ENCODE measurements at regions not wholly inside any gene's neighbourhood (a gene's known extent, or its start where the extent isn't known, plus 50 kb on each side); places are given as distances from the start of the nearest gene placed in this dataset.

DNA sequence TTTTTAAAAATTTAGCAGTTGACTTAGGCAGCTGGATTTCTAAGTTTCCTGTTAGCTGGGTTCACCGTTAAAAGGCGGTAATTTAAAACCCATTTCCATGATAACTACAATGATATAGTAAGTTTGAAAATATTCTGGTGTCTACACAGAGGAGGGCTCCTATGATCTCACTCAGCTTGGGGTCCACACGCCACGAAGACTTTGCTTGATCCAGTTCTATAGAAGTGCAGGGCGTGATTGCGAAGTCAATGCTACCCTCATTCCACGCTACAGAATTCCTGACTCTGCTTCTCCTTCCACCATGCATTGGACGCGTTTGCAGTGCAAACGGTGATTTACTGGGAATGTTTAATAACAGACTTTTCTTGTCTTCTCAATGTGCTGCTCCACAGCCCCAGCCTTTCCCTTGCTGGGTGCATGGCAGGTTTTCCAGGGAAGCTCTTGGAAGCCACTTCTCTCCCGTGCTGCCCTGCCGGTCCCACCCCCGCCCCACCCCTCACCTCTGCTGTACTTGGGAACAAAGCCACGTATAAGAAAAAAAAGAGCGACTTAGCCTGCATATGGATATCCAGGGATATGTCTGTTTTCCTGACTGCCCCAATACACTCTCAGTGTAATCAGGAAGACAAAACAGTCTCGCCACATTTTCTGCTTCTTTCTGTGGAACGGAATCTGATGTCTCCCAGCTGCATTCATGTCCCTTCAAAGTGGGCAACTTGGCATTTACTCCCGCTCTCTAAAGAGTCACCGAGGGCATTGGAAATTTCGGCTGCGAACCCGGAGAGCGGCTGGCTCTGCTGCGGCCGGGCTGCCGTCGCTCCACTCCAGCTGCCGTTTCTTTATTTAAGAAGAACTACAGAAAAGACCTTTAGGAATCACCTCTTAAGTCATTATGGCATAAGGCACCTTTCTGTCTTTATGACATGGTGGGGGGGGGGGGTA is 434.4 kb upstream of the MGMT start:
- 50 to 61% (median 60%) methylated on average over 28 of the region's 28 CpGs for WGBS, 3 donors

DNA sequence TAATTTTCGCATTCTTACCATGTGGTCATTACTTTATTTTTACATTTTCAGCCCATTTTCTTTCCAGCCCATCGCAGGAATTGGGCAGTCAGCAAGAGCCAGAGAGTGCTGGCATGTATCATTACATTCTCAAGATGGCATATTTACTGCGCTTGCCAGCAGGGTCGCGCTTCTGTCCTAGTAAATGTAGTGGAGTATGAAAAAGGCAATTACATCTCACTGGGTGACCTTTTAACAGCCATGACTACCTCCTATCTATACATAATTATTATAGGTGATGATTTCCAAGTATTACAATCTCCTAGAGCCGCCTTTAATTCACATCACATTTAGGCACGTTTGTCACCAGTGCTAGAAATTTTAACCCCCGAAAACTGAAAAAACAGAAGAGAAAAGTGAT is 433.7 kb upstream of the MGMT start:
- TF ChIP-seq POLR2A (IDR thresholded peaks at IDR 0.05), result no peak
- TF ChIP-seq, protein P1, sequence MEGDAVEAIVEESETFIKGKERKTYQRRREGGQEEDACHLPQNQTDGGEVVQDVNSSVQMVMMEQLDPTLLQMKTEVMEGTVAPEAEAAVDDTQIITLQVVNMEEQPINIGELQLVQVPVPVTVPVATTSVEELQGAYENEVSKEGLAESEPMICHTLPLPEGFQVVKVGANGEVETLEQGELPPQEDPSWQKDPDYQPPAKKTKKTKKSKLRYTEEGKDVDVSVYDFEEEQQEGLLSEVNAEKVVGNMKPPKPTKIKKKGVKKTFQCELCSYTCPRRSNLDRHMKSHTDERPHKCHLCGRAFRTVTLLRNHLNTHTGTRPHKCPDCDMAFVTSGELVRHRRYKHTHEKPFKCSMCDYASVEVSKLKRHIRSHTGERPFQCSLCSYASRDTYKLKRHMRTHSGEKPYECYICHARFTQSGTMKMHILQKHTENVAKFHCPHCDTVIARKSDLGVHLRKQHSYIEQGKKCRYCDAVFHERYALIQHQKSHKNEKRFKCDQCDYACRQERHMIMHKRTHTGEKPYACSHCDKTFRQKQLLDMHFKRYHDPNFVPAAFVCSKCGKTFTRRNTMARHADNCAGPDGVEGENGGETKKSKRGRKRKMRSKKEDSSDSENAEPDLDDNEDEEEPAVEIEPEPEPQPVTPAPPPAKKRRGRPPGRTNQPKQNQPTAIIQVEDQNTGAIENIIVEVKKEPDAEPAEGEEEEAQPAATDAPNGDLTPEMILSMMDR (IDR thresholded peaks at IDR 0.05), result no peak
- TF ChIP-seq EP300 (IDR thresholded peaks at IDR 0.05), result no peak
- no peak overlapping the region for H3K27ac ChIP-seq
- H3K36me3 ChIP-seq, result no peaks in the 10 kb centered on the region
- H3K4me1 ChIP-seq (ENCODE audit: insufficient read depth), result no peaks in the 10 kb centered on the region
- DNase-seq, result no peak
- 73 to 79% (median 79%) methylated on average over 8 of the region's 8 CpGs for WGBS, 3 donors
- intact Hi-C loops (cut with DNase I), result loop anchor here in 3 of 4 donors (5.0 to 10.0 kb wide), 3 partner anchors 931 to 941 kb away; partner anchors contain the start of gene EBF3 (in 1 of the 3)
- H3K4me3 ChIP-seq, result no peak overlapping the region
- H3K27me3 ChIP-seq, result no peaks in the 10 kb centered on the region
- H3K9me3 ChIP-seq, result no peaks in the 10 kb centered on the region

More for the DNA sequence above, 434.4 kb upstream of the MGMT start:
- DNase-seq, result no peak
- Histone ChIP-seq H3K36me3 (no peaks in the 10 kb centered on the region), H3K4me1 (ENCODE audit: insufficient read depth) (no peaks in the 10 kb centered on the region), H3K27ac (no peak overlapping the region), H3K9me3 (no peaks in the 10 kb centered on the region), H3K27me3 (no peaks in the 10 kb centered on the region), H3K4me3 (no peak overlapping the region)
- TF ChIP-seq POLR2A (IDR thresholded peaks at IDR 0.05) (no peak), EP300 (IDR thresholded peaks at IDR 0.05) (no peak)
- TF ChIP-seq, protein P1 (IDR thresholded peaks at IDR 0.05), result no peak
- intact Hi-C loops (cut with DNase I), result loop anchor here in 3 of 4 donors (5.0 to 10.0 kb wide), 3 partner anchors 932 to 942 kb away; partner anchors contain the start of gene EBF3 (in 1 of the 3)

DNA sequence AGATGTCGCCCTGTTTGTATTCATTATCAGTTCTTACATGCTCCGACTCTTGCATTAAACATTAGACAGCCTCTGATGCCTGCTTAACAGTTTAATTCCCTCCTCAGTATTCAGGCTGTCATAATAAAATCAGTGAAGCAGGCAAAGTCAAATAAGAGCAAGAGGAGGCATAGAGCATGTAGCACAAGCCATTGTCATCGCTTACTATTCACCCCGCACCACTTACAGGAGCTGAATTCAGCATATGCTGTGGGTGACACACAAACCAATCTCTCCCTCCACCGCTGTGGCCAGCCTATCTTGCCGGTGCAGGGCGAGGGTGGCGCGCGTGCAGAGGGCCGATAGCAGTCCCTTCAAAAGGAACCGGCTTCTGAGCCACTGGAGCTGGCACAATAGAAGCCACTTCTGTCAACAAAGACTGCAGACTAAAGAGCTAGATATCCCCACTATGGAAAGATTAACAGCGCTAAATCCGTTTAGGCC is 433.2 kb upstream of the MGMT start:
- intact Hi-C loops (cut with DNase I), result loop anchor here in 3 of 4 donors (5.0 to 10.0 kb wide), 3 partner anchors 931 to 941 kb away; partner anchors contain the start of gene EBF3 (in 1 of the 3)
- Histone ChIP-seq H3K4me1 (ENCODE audit: insufficient read depth) (no peaks in the 10 kb centered on the region), H3K27me3 (no peaks in the 10 kb centered on the region), H3K4me3 (no peak overlapping the region), H3K36me3 (no peaks in the 10 kb centered on the region), H3K9me3 (no peaks in the 10 kb centered on the region), H3K27ac (no peak overlapping the region)
- 88 to 91% (median 88%) methylated on average over 14 of the region's 14 CpGs for WGBS, 3 donors
- DNase-seq, result no peak
- TF ChIP-seq, protein P1 (IDR thresholded peaks at IDR 0.05), result no peak
- TF ChIP-seq EP300 (IDR thresholded peaks at IDR 0.05) (no peak), POLR2A (IDR thresholded peaks at IDR 0.05) (no peak)

DNA sequence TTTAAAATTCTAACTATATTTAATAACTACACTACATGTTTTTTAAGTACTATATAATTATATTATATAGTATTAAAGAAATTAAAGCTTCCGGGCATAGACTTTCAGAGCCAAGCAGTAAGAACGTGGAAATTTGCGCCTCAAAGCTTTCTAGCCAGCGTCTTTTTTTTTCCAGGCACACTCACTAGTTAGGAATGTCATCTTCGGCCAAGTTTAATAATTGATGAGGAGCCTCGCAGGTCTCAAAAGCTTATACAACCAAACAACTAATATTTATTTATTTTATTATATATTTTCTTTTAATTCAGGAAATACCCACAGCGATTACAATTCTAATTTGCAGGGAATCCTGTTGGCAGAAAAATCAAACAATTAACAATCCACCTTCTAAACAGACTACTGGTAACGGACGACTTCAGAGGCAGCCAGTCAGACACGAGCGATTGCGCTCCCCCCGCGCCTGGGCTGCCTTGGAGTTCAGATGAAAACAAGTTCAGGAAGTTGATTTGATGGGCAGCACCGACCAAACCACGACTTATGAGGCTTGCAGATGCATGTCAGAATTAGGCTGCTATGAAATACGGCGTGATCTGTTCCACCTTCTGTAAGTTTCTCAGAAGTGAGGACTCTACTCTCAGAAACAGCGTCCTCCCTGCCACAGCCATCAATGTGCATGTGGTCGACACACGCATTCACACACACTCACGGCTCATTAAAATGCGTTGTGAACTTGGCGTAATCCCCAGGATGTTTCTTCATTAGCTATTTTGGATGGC is 431.8 kb upstream of the MGMT start:
- H3K4me3 ChIP-seq, result no peak overlapping the region
- no peak overlapping the region for H3K27ac ChIP-seq
- H3K9me3 ChIP-seq, result no peaks in the 10 kb centered on the region
- WGBS, 3 donors, result 65 to 73% (median 72%) methylated on average over 24 of the region's 24 CpGs
- TF ChIP-seq EP300 (IDR thresholded peaks at IDR 0.05) (no peak), POLR2A (IDR thresholded peaks at IDR 0.05) (no peak)
- TF ChIP-seq, protein P1 (IDR thresholded peaks at IDR 0.05), result no peak
- no peaks in the 10 kb centered on the region for H3K27me3 ChIP-seq
- H3K4me1 ChIP-seq (ENCODE audit: insufficient read depth), result no peaks in the 10 kb centered on the region
- no peak for DNase-seq
- H3K36me3 ChIP-seq, result no peaks in the 10 kb centered on the region
- intact Hi-C loops (cut with DNase I), result loop anchor here in 2 of 4 donors (10.0 kb wide), 2 partner anchors 930 to 940 kb away; partner anchors contain the start of gene EBF3 (in 1 of the 2)

Measured in ovary (tissue), 7 donors.